Transverse colon (tissue), 4 donors: ENCODE measurements at regions not wholly inside any gene's neighbourhood (a gene's known extent, or its start where the extent isn't known, plus 50 kb on each side); places are given as distances from the start of the nearest gene placed in this dataset.

Source experiments
- CTCF ChIP-seq, 5 experiments: fragments of 200-600 bp in 3 of 5; fragments of 450-650 bp in 2 of 5; sonication (generic) in 3 of 5; IDR thresholded peaks; 1 replicate in 2 of 5; 2 replicates in 3 of 5; pipeline ENCODE4 v1.5.1; 2016 to 2017; ENCODE audit warnings: antibody characterized with exemption in 5 of 5, inconsistent platforms in 3 of 5, mild to moderate bottlenecking in 2 of 5, moderate library complexity in 1 of 5
- POLR2A ChIP-seq: fragments of 450-650 bp; IDR thresholded peaks from one replicate; pipeline ENCODE4 v1.6.1; 2016; ENCODE audit warnings: antibody characterized with exemption, mild to moderate bottlenecking, moderate library complexity
- POLR2AphosphoS5 ChIP-seq, 3 donors: sonication (generic); formaldehyde crosslinking; IDR thresholded peaks; one replicate each; pipeline ENCODE4 v1.6.1; 2016; ENCODE audit warnings: antibody characterized with exemption in 3 of 3

- TF ChIP-seq POLR2AphosphoS5 (IDR thresholded peaks at IDR 0.05) (no peak), CTCF (IDR thresholded peaks at IDR 0.05) (no peak), POLR2A (no peak)
Measured at GRCh38 chr2:57681650-57682049, 365.0 kb upstream of the VRK2 start.
